ENCODE measurements at regions not wholly inside any gene's neighbourhood (a gene's known extent, or its start where the extent isn't known, plus 50 kb on each side); places are given as distances from the start of the nearest gene placed in this dataset.

DNA sequence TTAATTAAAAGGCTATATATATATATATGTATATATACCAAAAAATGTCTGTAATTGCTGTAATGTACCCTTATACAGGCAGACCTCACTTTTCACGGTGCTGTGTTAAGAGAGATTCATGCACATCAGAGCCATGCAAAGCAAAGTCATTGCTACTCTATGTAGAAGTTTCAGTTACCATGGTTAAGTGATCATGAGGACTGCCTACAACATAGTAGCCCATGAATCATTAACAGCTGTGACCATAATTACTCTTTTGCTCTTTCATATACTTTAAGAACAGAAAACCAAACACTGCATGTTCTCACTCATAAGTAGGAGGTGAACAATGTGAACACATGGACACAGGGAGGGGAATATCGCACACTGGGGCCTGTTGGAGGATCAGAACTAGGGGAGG lies 225.3 kb upstream of the EPHA3 start:
- Histone ChIP-seq H3K14ac (ENCODE audit: insufficient read length) (no peak overlapping the region), H3K4ac (replicated peaks; ENCODE audit: insufficient read length, low read depth, low read length) (no peak overlapping the region), H2BK20ac (ENCODE audit: low read length) (no peak overlapping the region), H3K27ac (ENCODE audit: low read depth, low read length) (no peak overlapping the region), H3K9me3 (ENCODE audit: insufficient read depth in 2 of 2, low read depth in 1 of 2, low read length in 1 of 2) (no peaks in the 10 kb centered on the region; a peak in 1 of 4 replicates), H3K4me1 (replicated peaks in 1 of 4; ENCODE audit: control insufficient read depth in 3 of 4, insufficient read depth in 4 of 4, low read length in 3 of 4) (no peaks in the 10 kb centered on the region), H3K23me2 (ENCODE audit: low read depth, low read length) (no peaks in the 10 kb centered on the region; the same call in 1 of the 2 replicates), H3K56ac (replicated peaks; ENCODE audit: insufficient read length, low read depth, low read length) (no peak overlapping the region), H4K5ac (ENCODE audit: insufficient read length, low read depth, low read length) (no peak overlapping the region), H2BK5ac (ENCODE audit: low read depth, low read length) (no peak overlapping the region), H2AK5ac (ENCODE audit: low read depth, low read length) (no peak overlapping the region), H3K36me3 (ENCODE audit: control insufficient read depth in 2 of 4, insufficient read depth in 4 of 4, low read length in 3 of 4) (no peaks in the 10 kb centered on the region), H3K4me3 (ENCODE audit: extremely low read depth in 1 of 4, insufficient read depth in 2 of 4, low read depth in 3 of 4, low read length in 4 of 4) (no peak overlapping the region), H3K23ac (ENCODE audit: insufficient read length) (no peak overlapping the region), H3K4me2 (ENCODE audit: insufficient read depth in 1 of 2, low read depth in 2 of 2, low read length in 2 of 2) (no peak overlapping the region), H4K91ac (replicated peaks; ENCODE audit: insufficient read length, low read length) (no peak overlapping the region), H2AFZ (ENCODE audit: low read length) (no peak overlapping the region), H3K27me3 (replicated peaks in 1 of 4; ENCODE audit: control insufficient read depth in 3 of 4, extremely low read depth in 1 of 4, insufficient read depth in 3 of 4, low read length in 3 of 4) (no peaks in the 10 kb centered on the region), H3K9ac (replicated peaks in 1 of 4; ENCODE audit: extremely low read depth in 1 of 4, low read depth in 3 of 4, low read length in 3 of 4) (no peak overlapping the region), H3K79me1 (ENCODE audit: low read depth, low read length) (no peaks in the 10 kb centered on the region), H2BK120ac (replicated peaks; ENCODE audit: low read depth, low read length) (no peak overlapping the region), H3K18ac (ENCODE audit: extremely low read depth, low read length) (no peak overlapping the region), H4K8ac (ENCODE audit: extremely low read depth, insufficient read depth, low read length) (no peak overlapping the region), H2BK15ac (ENCODE audit: low read length) (no peak overlapping the region), H3K79me2 (ENCODE audit: control insufficient read depth in 1 of 2, insufficient read depth in 2 of 2, low read length in 2 of 2) (no peaks in the 10 kb centered on the region), H4K20me1 (replicated peaks in 1 of 2; ENCODE audit: control insufficient read depth in 1 of 2, insufficient read depth in 2 of 2, low read length in 2 of 2) (no peaks in the 10 kb centered on the region), H2BK12ac (ENCODE audit: low read depth, low read length) (no peak overlapping the region)
- WGBS, 2 experiments (ENCODE audit: extremely low coverage in 1 of 2, insufficient coverage in 1 of 2, insufficient read length in 1 of 2, insufficient replicate concordance in 2 of 2, low coverage in 1 of 2, low lambda C conversion rate in 2 of 2, missing lambda C conversion rate in 1 of 2), result 89% methylated on average over 2 of the region's 2 CpGs; no CpG with 5 or more reads in 1 of the 2 experiments
- DNase-seq (ENCODE audit: low read depth in 1 of 2, low spot score in 2 of 2) (no peak), FAIRE-seq (no peak)
- ChIA-PET CTCF (ENCODE audit: partially characterized antibody) (no interaction called here), POLR2A (ENCODE audit: partially characterized antibody) (no interaction called here)
- TF ChIP-seq CTBP2 (IDR thresholded peaks at IDR 0.05; ENCODE audit: borderline replicate concordance, insufficient read depth, insufficient read length, low read length) (no peak), TBP (IDR thresholded peaks at IDR 0.05; ENCODE audit: low read depth, low read length) (no peak), SIRT6 (IDR thresholded peaks at IDR 0.05; ENCODE audit: low read length) (no peak), SAP30 (IDR thresholded peaks at IDR 0.05; ENCODE audit: insufficient read depth, insufficient replicate concordance, low read length) (no peak), KDM5A (IDR thresholded peaks at IDR 0.05; ENCODE audit: low read length) (no peak), CHD1 (IDR thresholded peaks at IDR 0.05; ENCODE audit: low read depth, low read length) (no peak), GTF2F1 (IDR thresholded peaks at IDR 0.05; ENCODE audit: borderline replicate concordance, low read depth, low read length) (no peak)
- TF ChIP-seq, protein P1, sequence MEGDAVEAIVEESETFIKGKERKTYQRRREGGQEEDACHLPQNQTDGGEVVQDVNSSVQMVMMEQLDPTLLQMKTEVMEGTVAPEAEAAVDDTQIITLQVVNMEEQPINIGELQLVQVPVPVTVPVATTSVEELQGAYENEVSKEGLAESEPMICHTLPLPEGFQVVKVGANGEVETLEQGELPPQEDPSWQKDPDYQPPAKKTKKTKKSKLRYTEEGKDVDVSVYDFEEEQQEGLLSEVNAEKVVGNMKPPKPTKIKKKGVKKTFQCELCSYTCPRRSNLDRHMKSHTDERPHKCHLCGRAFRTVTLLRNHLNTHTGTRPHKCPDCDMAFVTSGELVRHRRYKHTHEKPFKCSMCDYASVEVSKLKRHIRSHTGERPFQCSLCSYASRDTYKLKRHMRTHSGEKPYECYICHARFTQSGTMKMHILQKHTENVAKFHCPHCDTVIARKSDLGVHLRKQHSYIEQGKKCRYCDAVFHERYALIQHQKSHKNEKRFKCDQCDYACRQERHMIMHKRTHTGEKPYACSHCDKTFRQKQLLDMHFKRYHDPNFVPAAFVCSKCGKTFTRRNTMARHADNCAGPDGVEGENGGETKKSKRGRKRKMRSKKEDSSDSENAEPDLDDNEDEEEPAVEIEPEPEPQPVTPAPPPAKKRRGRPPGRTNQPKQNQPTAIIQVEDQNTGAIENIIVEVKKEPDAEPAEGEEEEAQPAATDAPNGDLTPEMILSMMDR (IDR thresholded peaks at IDR 0.05; ENCODE audit: control extremely low read depth in 1 of 3, insufficient read depth in 1 of 3, low read depth in 1 of 3, low read length in 3 of 3), result no peak

All from H1 (cell line).